HG03066 (cell line): ENCODE measurements at regions not wholly inside any gene's neighbourhood (a gene's known extent, or its start where the extent isn't known, plus 50 kb on each side); places are given as distances from the start of the nearest gene placed in this dataset.

Experiments used
- ATAC-seq: cut with Tn5 transposase; IDR thresholded peaks from one replicate; pipeline ENCODE4 v1.9.1; 2021; ENCODE audit warnings: low read depth; ENCODE audit not compliant: unreplicated experiment

- ATAC-seq: no peak
Observed at GRCh38 chr3:152051501-152052404, 178.3 kb downstream of the SUCNR1 start.

- no peak for ATAC-seq
Observed at GRCh38 chr3:152053866-152054265, 180.4 kb downstream of the SUCNR1 start.

- peak; percentile 55 for ATAC-seq
Observed at GRCh38 chr3:152054315-152054714, 180.9 kb downstream of the SUCNR1 start.

GRCh38 chr3:152056073-152056472 is 182.6 kb downstream of the SUCNR1 start:
- no peak for ATAC-seq

- no peak for ATAC-seq
Observed at GRCh38 chr3:152056481-152056880, 183.0 kb downstream of the SUCNR1 start.

GRCh38 chr3:152056987-152057386 is 183.5 kb downstream of the SUCNR1 start:
- ATAC-seq: no peak

GRCh38 chr3:152058856-152059255 is 185.4 kb downstream of the SUCNR1 start:
- ATAC-seq: no peak

- ATAC-seq: no peak
Observed at GRCh38 chr3:152060701-152061100, 187.3 kb downstream of the SUCNR1 start.

- ATAC-seq: no peak
Observed at GRCh38 chr3:152061296-152061695, 187.9 kb downstream of the SUCNR1 start.

GRCh38 chr3:152069871-152070270 is 196.4 kb downstream of the SUCNR1 start:
- no peak for ATAC-seq

- no peak for ATAC-seq
Observed at GRCh38 chr3:152071315-152071714, 197.4 kb upstream of the MBNL1 start.

GRCh38 chr3:152071924-152072323 is 196.8 kb upstream of the MBNL1 start:
- no peak for ATAC-seq

- ATAC-seq: no peak
Observed at GRCh38 chr3:152073267-152073666, 195.5 kb upstream of the MBNL1 start.

- no peak for ATAC-seq
Observed at GRCh38 chr3:152076148-152076547, 192.6 kb upstream of the MBNL1 start.

- ATAC-seq: no peak
Observed at GRCh38 chr3:152079980-152080379, 188.7 kb upstream of the MBNL1 start.

- ATAC-seq: no peak
Observed at GRCh38 chr3:152083135-152083534, 185.6 kb upstream of the MBNL1 start.

GRCh38 chr3:152084441-152085158 is 184.1 kb upstream of the MBNL1 start:
- ATAC-seq: no peak

- ATAC-seq: no peak
Observed at GRCh38 chr3:152087153-152087552, 181.6 kb upstream of the MBNL1 start.

- no peak for ATAC-seq
Observed at GRCh38 chr3:152089528-152089927, 179.2 kb upstream of the MBNL1 start.

GRCh38 chr3:152091725-152092124 is 177.0 kb upstream of the MBNL1 start:
- no peak for ATAC-seq

GRCh38 chr3:152093901-152094300 is 174.8 kb upstream of the MBNL1 start:
- ATAC-seq: no peak

GRCh38 chr3:152094406-152094805 is 174.3 kb upstream of the MBNL1 start:
- ATAC-seq: no peak
